Lung (tissue), 11 donors: ENCODE measurements at regions not wholly inside any gene's neighbourhood (a gene's known extent, or its start where the extent isn't known, plus 50 kb on each side); places are given as distances from the start of the nearest gene placed in this dataset.

Experiments
- ATAC-seq: fragments of 200-7000 bp; cut with Tn5 transposase; one replicate; pipeline ENCODE4 v1.9.1; 2020; ENCODE audit warnings: moderate number of reproducible peaks; ENCODE audit not compliant: insufficient read depth, low FRiP score
- DNase-seq, 3 donors: peaks; one replicate each; pipeline ENCODE4 v3.0.0-alpha.2; 2013 to 2017
- H3K27ac ChIP-seq, 2 donors: one replicate each; pipeline ENCODE4 v1.5.1; 2013; ENCODE audit warnings: mild to moderate bottlenecking in 2 of 2, moderate library complexity in 2 of 2, control low read depth in 1 of 2, inconsistent platforms in 1 of 2, low read depth in 1 of 2, low read length in 1 of 2
- H3K27me3 ChIP-seq, 3 donors: one replicate each; pipeline ENCODE4 v1.5.1; 2013; ENCODE audit warnings: low read length in 2 of 3; ENCODE audit not compliant: control insufficient read depth in 3 of 3, insufficient read depth in 3 of 3
- H3K36me3 ChIP-seq, 4 donors: one replicate each; pipeline ENCODE4 v1.5.1; 2013; ENCODE audit warnings: low read length in 4 of 4, mild to moderate bottlenecking in 1 of 4, moderate library complexity in 1 of 4; ENCODE audit not compliant: control insufficient read depth in 4 of 4, insufficient read depth in 4 of 4
- H3K4me1 ChIP-seq, 5 donors: one replicate each; pipeline ENCODE4 v1.5.1; 2013; ENCODE audit warnings: low read length in 5 of 5, mild to moderate bottlenecking in 2 of 5, moderate library complexity in 1 of 5; ENCODE audit not compliant: control insufficient read depth in 5 of 5, insufficient read depth in 5 of 5
- H3K4me3 ChIP-seq: one replicate; pipeline ENCODE4 v1.5.1; 2013; ENCODE audit warnings: mild to moderate bottlenecking, control low read depth, moderate library complexity
- H3K9ac ChIP-seq, 2 donors: one replicate each; pipeline ENCODE4 v1.5.1; 2013; ENCODE audit warnings: low read length in 2 of 2, control low read depth in 1 of 2; ENCODE audit not compliant: insufficient read depth in 1 of 2
- H3K9me3 ChIP-seq, 4 donors: one replicate each; pipeline ENCODE4 v1.5.1; 2013; ENCODE audit warnings: low read length in 3 of 4, mild to moderate bottlenecking in 1 of 4, moderate library complexity in 1 of 4; ENCODE audit not compliant: control insufficient read depth in 4 of 4, insufficient read depth in 3 of 4
- CTCF ChIP-seq: IDR thresholded peaks from 2 replicates; pipeline ENCODE4 v1.5.1; 2012; ENCODE audit warnings: mild to moderate bottlenecking; ENCODE audit errors: control extremely low read depth, extremely low read depth
- WGBS, 2 donors: extraction: QIAGEN DNeasy Blood & Tissue Kit; methylation state at CpG; one replicate each; pipeline ENCODE4 v1.1.7; 2013; 5-methylcytosine and 5-hydroxymethylcytosine counted together
- donor health status: control.
- donor health status: control.
- donor health status: Bipolar disorder and iron deficiency.
- donor health status: healthy.
- donor health status: DM: yes; HTN: yes; CAD: no.

DNA sequence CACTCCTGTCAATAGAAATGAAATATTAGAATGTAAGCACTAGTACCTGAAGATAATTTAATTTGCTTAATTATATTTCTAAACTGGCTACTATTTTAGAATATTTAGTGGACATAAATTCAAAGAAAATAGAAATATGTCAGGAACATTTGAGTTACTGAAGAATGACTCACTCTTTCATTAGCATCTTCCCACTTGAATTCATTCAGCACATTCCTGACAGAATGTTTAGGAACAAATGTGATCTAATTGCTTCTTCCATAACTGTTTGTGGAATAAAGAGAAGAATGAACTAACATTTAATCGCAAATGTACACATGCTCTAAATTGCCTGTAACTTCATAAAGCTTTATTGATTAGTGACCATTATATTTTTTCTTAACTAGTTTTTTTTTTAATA lies 306.2 kb upstream of the ADAMTSL1 start:
- no peaks in the 10 kb centered on the region for H3K9me3 ChIP-seq
- no peak overlapping the region for H3K9ac ChIP-seq
- 95 to 96% methylated on average over 1 of the region's 1 CpG for WGBS, 2 donors
- H3K27ac ChIP-seq, result no peak overlapping the region
- H3K4me1 ChIP-seq, result peaks cover 0 to 6% (median 0%) of the 10 kb centered on the region in 5 donors
- no peaks in the 10 kb centered on the region for H3K36me3 ChIP-seq
- ATAC-seq (no peak), DNase-seq (no peak)
- no peaks in the 10 kb centered on the region for H3K27me3 ChIP-seq
- no peak overlapping the region for H3K4me3 ChIP-seq
- TF ChIP-seq CTCF, result no peak

DNA sequence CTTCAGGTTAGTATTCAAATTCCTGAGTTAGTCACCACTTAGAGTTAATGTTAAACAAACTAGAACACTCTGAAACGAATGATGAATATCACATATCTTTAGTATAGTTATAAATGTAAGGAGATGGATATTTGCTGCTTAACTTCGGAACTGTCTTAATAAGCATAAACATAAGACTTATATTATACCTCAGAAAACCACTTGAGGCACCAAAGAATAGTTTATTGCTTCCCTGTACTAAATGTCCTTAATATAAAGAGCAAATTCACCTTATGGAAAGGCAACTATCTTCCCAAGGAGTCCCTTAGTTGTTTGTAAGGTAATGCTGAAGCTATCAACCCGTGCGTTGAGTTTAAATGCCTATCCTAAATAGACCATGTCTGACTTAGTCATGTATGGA lies 300.0 kb upstream of the ADAMTSL1 start:
- ATAC-seq, result no peak
- H3K9ac ChIP-seq, result no peak overlapping the region
- H3K36me3 ChIP-seq, result no peaks in the 10 kb centered on the region
- no peak for DNase-seq
- no peaks in the 10 kb centered on the region for H3K27me3 ChIP-seq
- H3K4me3 ChIP-seq, result no peak overlapping the region
- H3K27ac ChIP-seq, result no peak overlapping the region
- TF ChIP-seq CTCF, result no peak
- H3K9me3 ChIP-seq, result peaks cover 0 to 3% (median 0%) of the 10 kb centered on the region in 4 donors
- H3K4me1 ChIP-seq, result no peaks in the 10 kb centered on the region
- WGBS, 2 donors, result 67 to 71% methylated on average over 4 of the region's 4 CpGs

GRCh38 chr9:18182636-18183035 lies 291.3 kb upstream of the ADAMTSL1 start:
- Histone ChIP-seq H3K9me3 (peaks cover 0 to under 1% (median 0%) of the 10 kb centered on the region in 4 donors), H3K9ac (no peak overlapping the region), H3K4me1 (peaks cover 0 to 8% (median 0%) of the 10 kb centered on the region in 5 donors), H3K36me3 (no peaks in the 10 kb centered on the region), H3K4me3 (no peak overlapping the region), H3K27me3 (no peaks in the 10 kb centered on the region), H3K27ac (no peak overlapping the region)
- 92 to 95% methylated on average over 3 of the region's 3 CpGs for WGBS, 2 donors
- ATAC-seq (no peak), DNase-seq (no peak)
- no peak for TF ChIP-seq CTCF

- no peak for TF ChIP-seq CTCF
- Histone ChIP-seq H3K9ac (no peak overlapping the region), H3K27me3 (no peaks in the 10 kb centered on the region), H3K4me1 (peaks cover 0 to 8% (median 0%) of the 10 kb centered on the region in 5 donors), H3K36me3 (no peaks in the 10 kb centered on the region), H3K27ac (no peak overlapping the region), H3K4me3 (no peak overlapping the region), H3K9me3 (no peaks in the 10 kb centered on the region)
- 32 to 54% methylated on average over 3 of the region's 3 CpGs for WGBS, 2 donors
- no peak for DNase-seq
- no peak for ATAC-seq
Measured at GRCh38 chr9:18183974-18184373, 290.0 kb upstream of the ADAMTSL1 start.
